HepG2 (cell line): ENCODE measurements at regions not wholly inside any gene's neighbourhood (a gene's known extent, or its start where the extent isn't known, plus 50 kb on each side); places are given as distances from the start of the nearest gene placed in this dataset.
A peak's percentile ranks its signal among the peaks of the same experiment; 100 is the strongest.

Source experiments
- ARNT2 ChIP-seq: sonication (generic); formaldehyde crosslinking; IDR thresholded peaks from 2 replicates; pipeline ENCODE4 v1.8.0; 2022; ENCODE audit warnings: mild to moderate bottlenecking, low read depth, missing genetic modification reagents, moderate library complexity
- BATF2 ChIP-seq: sonication (generic); formaldehyde crosslinking; IDR thresholded peaks from 2 replicates; pipeline ENCODE4 v1.8.0; 2022; ENCODE audit warnings: mild to moderate bottlenecking, missing genetic modification reagents, moderate library complexity
- DZIP1 ChIP-seq: sonication (generic); formaldehyde crosslinking; IDR thresholded peaks from 2 replicates; pipeline ENCODE4 v1.5.0; 2020; ENCODE audit warnings: mild to moderate bottlenecking, missing genetic modification reagents
- MIER2 ChIP-seq: IDR thresholded peaks from 2 replicates; pipeline ENCODE4 v1.6.1; 2016; ENCODE audit warnings: missing biosample characterization, missing genetic modification reagents
- MYC ChIP-seq: sonication (generic); formaldehyde crosslinking; IDR thresholded peaks from 2 replicates; pipeline ENCODE4 v1.9.0; 2021; ENCODE audit warnings: missing genetic modification reagents, borderline replicate concordance
- NAIF1 ChIP-seq: sonication (generic); formaldehyde crosslinking; IDR thresholded peaks from 2 replicates; pipeline ENCODE4 v1.5.0; 2020; ENCODE audit warnings: mild to moderate bottlenecking, missing genetic modification reagents, borderline replicate concordance
- NCOA1 ChIP-seq: sonication (generic); formaldehyde crosslinking; IDR thresholded peaks from 2 replicates; pipeline ENCODE4 v1.9.0; 2021; ENCODE audit warnings: missing genetic modification reagents
- SAFB2 ChIP-seq: sonication (generic); formaldehyde crosslinking; IDR thresholded peaks from 2 replicates; pipeline ENCODE4 v1.5.1; 2020; ENCODE audit warnings: missing genetic modification reagents, low read depth, mild to moderate bottlenecking, borderline replicate concordance
- SOX6 ChIP-seq, 2 experiments: fragments of 450-650 bp in 1 of 2; sonication (generic) in 1 of 2; formaldehyde crosslinking in 1 of 2; IDR thresholded peaks; 2 replicates each; pipeline versions ENCODE4 v1.4.0 to v1.6.1; 2017 to 2020; ENCODE audit warnings: antibody characterized with exemption in 1 of 2, mild to moderate bottlenecking in 1 of 2, missing genetic modification reagents in 1 of 2
- SPEN ChIP-seq: sonication (generic); formaldehyde crosslinking; IDR thresholded peaks from 2 replicates; pipeline ENCODE4 v1.5.1; 2020; ENCODE audit warnings: low read depth, mild to moderate bottlenecking, missing genetic modification reagents
- SRY ChIP-seq: sonication (generic); formaldehyde crosslinking; IDR thresholded peaks from 2 replicates; pipeline ENCODE4 v1.8.0; 2022; ENCODE audit warnings: mild to moderate bottlenecking, missing genetic modification reagents
- STAT5B ChIP-seq: sonication (generic); formaldehyde crosslinking; IDR thresholded peaks from 2 replicates; pipeline ENCODE4 v1.4.0; 2020; ENCODE audit warnings: missing genetic modification reagents
- TGIF2 ChIP-seq: IDR thresholded peaks from 2 replicates; pipeline ENCODE4 v1.6.1; 2016; ENCODE audit warnings: control low read depth, missing compliant biosample characterization
- ZBTB21 ChIP-seq: sonication (generic); formaldehyde crosslinking; IDR thresholded peaks from 2 replicates; pipeline ENCODE4 v1.4.0; 2020; ENCODE audit warnings: missing genetic modification reagents
- ZFY ChIP-seq: sonication (generic); formaldehyde crosslinking; IDR thresholded peaks from 2 replicates; pipeline ENCODE4 v1.4.0; 2020; ENCODE audit warnings: missing genetic modification reagents
- ZMAT3 ChIP-seq: sonication (generic); formaldehyde crosslinking; conservative IDR thresholded peaks from 2 replicates; pipeline ENCODE4 v1.7.0; 2021; ENCODE audit warnings: missing genetic modification reagents
- ZNF138 ChIP-seq: sonication (generic); formaldehyde crosslinking; IDR thresholded peaks from 2 replicates; pipeline ENCODE4 v1.5.0; 2020; ENCODE audit warnings: mild to moderate bottlenecking, low read depth, missing genetic modification reagents
- ZNF598 ChIP-seq: sonication (generic); formaldehyde crosslinking; IDR thresholded peaks from 2 replicates; pipeline ENCODE4 v1.5.1; 2020; ENCODE audit warnings: mild to moderate bottlenecking, missing genetic modification reagents, borderline replicate concordance
- ZNF720 ChIP-seq: sonication (generic); formaldehyde crosslinking; IDR thresholded peaks from 2 replicates; pipeline ENCODE4 v1.4.0; 2020; ENCODE audit warnings: missing genetic modification reagents
- ZNF737 ChIP-seq: sonication (generic); formaldehyde crosslinking; IDR thresholded peaks from 2 replicates; pipeline ENCODE4 v1.5.0; 2020; ENCODE audit warnings: missing genetic modification reagents, mild to moderate bottlenecking, borderline replicate concordance
- TF ChIP-seq, protein P1 (sequence below): sonication (generic); formaldehyde crosslinking; IDR thresholded peaks from 2 replicates; pipeline ENCODE4 v1.5.1; 2020; ENCODE audit warnings: mild to moderate bottlenecking, missing genetic modification reagents, borderline replicate concordance

DNA sequence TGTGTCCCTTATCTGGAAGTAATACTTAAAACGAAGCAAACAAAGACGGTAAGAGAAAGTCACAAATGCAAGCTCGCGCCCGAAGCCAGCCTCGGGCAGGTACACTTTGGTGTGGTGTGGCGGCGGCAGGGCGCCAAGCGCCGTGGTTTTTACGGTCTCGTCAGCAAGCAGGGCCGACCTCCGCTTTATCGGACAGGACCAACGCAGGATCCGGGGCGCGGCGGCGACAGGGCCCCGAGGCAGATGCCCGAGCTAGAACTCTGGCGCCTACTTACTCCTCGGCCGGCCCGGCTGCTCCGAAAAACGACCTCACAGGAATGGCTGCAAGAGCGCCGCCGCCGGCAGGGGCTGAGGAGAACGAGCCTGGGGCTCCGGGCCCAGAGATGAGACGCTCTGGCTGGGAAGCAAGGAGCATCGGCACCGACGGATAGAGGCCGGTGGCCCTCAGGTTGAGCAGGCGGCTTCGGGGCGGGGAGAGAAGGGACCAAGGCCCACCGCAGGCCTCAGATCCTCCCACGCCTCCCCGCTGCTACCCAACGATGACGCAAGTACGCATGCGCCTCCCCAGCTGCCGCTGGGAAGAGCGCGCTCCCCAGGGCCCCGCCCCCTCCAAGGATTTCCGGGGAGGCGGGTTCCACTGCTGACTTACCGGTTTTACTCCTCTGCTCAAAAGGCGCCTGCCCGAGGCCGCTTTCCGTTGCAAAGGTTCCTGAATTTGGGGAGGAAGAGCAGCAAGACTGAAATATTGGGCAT, 60.6 kb downstream of the FAM217A start (continued):
- TF ChIP-seq, protein P1, sequence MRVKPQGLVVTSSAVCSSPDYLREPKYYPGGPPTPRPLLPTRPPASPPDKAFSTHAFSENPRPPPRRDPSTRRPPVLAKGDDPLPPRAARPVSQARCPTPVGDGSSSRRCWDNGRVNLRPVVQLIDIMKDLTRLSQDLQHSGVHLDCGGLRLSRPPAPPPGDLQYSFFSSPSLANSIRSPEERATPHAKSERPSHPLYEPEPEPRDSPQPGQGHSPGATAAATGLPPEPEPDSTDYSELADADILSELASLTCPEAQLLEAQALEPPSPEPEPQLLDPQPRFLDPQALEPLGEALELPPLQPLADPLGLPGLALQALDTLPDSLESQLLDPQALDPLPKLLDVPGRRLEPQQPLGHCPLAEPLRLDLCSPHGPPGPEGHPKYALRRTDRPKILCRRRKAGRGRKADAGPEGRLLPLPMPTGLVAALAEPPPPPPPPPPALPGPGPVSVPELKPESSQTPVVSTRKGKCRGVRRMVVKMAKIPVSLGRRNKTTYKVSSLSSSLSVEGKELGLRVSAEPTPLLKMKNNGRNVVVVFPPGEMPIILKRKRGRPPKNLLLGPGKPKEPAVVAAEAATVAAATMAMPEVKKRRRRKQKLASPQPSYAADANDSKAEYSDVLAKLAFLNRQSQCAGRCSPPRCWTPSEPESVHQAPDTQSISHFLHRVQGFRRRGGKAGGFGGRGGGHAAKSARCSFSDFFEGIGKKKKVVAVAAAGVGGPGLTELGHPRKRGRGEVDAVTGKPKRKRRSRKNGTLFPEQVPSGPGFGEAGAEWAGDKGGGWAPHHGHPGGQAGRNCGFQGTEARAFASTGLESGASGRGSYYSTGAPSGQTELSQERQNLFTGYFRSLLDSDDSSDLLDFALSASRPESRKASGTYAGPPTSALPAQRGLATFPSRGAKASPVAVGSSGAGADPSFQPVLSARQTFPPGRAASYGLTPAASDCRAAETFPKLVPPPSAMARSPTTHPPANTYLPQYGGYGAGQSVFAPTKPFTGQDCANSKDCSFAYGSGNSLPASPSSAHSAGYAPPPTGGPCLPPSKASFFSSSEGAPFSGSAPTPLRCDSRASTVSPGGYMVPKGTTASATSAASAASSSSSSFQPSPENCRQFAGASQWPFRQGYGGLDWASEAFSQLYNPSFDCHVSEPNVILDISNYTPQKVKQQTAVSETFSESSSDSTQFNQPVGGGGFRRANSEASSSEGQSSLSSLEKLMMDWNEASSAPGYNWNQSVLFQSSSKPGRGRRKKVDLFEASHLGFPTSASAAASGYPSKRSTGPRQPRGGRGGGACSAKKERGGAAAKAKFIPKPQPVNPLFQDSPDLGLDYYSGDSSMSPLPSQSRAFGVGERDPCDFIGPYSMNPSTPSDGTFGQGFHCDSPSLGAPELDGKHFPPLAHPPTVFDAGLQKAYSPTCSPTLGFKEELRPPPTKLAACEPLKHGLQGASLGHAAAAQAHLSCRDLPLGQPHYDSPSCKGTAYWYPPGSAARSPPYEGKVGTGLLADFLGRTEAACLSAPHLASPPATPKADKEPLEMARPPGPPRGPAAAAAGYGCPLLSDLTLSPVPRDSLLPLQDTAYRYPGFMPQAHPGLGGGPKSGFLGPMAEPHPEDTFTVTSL (CRISPR knock-in tag): peak; percentile 52; the same call in 1 of the 2 replicates
- no peak for TF ChIP-seq ZNF720 (CRISPR knock-in tag)
- peak; percentile 95; the same call in 1 of the 2 replicates for TF ChIP-seq NAIF1
- peak; percentile 68; the same call in 1 of the 2 replicates for TF ChIP-seq STAT5B (CRISPR knock-in tag)
- TF ChIP-seq SAFB2 (CRISPR knock-in tag): peak; percentile 84; the same call in 1 of the 2 replicates
- peak; percentile 72; the same call in 1 of the 2 replicates for TF ChIP-seq MIER2 (CRISPR knock-in tag)
- TF ChIP-seq ZNF598: peak; percentile 97
- peak; percentile 99 for TF ChIP-seq SRY
- no peak for TF ChIP-seq TGIF2
- TF ChIP-seq ZBTB21 (CRISPR knock-in tag): no peak
- TF ChIP-seq MYC (CRISPR knock-in tag): peak; percentile 94
- peak; percentile 85 for TF ChIP-seq ARNT2 (CRISPR knock-in tag)
- TF ChIP-seq SPEN (CRISPR knock-in tag): peak; percentile 98
- TF ChIP-seq ZNF138 (CRISPR knock-in tag): 0 out of 2 replicates have a peak, but pooled peaks have one; percentile 67
- peak; percentile 97; the same call in 1 of the 2 replicates for TF ChIP-seq ZMAT3 (CRISPR knock-in tag)
- TF ChIP-seq DZIP1 (CRISPR knock-in tag): peak; percentile 86; the same call in 1 of the 2 replicates
- peak; percentile 98 for TF ChIP-seq NCOA1
- 0 out of 2 replicates have a peak, but pooled peaks have one; percentile 74 for TF ChIP-seq ZNF737 (CRISPR knock-in tag)
- TF ChIP-seq ZFY: peak; percentile 100
- TF ChIP-seq BATF2 (CRISPR knock-in tag): 0 out of 2 replicates have a peak, but pooled peaks have one; percentile 49
- TF ChIP-seq SOX6 (IDR thresholded peaks at IDR 0.05): no peak
- TF ChIP-seq SOX6 (CRISPR knock-in tag; IDR thresholded peaks at IDR 0.05): peak; percentile 88
